Neural crest cell (in vitro differentiated cells): ENCODE measurements at regions not wholly inside any gene's neighbourhood (a gene's known extent, or its start where the extent isn't known, plus 50 kb on each side); places are given as distances from the start of the nearest gene placed in this dataset.
A peak's percentile ranks its signal among the peaks of the same experiment; 100 is the strongest.

ENCODE experiments used
- DNase-seq: peaks from one replicate; pipeline ENCODE4 v3.0.0; 2021; ENCODE audit warnings: low read depth, mixed read lengths, low spot score
- H3K27ac Mint-ChIP-seq: one replicate; pipeline ENCODE4 v1.8.0; 2021; ENCODE audit warnings: mild to moderate bottlenecking, mixed read lengths; ENCODE audit not compliant: unreplicated experiment
- H3K27me3 Mint-ChIP-seq: 2 replicates; pipeline ENCODE4 v1.8.0; 2021; ENCODE audit warnings: low read depth, mild to moderate bottlenecking, mixed read lengths
- H3K36me3 Mint-ChIP-seq: 2 replicates; pipeline ENCODE4 v1.8.0; 2021; ENCODE audit warnings: low read depth, mild to moderate bottlenecking, mixed read lengths
- H3K4me1 Mint-ChIP-seq: 2 replicates; pipeline ENCODE4 v1.8.0; 2021; ENCODE audit warnings: mixed read lengths
- H3K4me3 Mint-ChIP-seq: one replicate; pipeline ENCODE4 v1.8.0; 2021; ENCODE audit warnings: mild to moderate bottlenecking, mixed read lengths
- H3K9me3 Mint-ChIP-seq: 2 replicates; pipeline ENCODE4 v1.8.0; 2021; ENCODE audit warnings: mixed read lengths
- CTCF ChIP-seq: fragments of 200-600 bp; sonication (generic); conservative IDR thresholded peaks from 2 replicates; pipeline ENCODE4 v1.5.0; 2021; ENCODE audit warnings: antibody characterized with exemption, mild to moderate bottlenecking

DNA sequence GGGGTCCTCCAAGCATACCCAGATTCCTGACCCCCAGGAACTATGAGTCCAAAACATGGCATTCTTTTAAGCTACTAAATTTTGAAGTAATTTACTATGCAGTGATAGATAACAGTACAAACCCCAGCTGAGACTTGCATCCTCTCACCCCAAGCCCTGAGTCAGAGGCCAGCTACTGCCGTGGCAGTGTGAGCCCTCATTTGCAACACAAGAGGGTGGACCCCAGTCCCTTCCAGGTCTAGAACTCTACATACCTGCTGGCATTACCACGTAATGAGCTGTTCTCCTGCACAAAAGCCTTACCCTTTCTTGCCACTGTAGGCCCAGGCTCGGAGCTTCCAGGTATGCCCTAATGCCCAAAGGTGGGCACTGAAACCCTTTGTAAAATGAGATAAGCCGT lies 108.6 kb upstream of the ERCC6L2 start:
- Mint-ChIP-seq H3K4me3 (no peak overlapping the region), H3K27me3 (peaks cover 29% of the 10 kb centered on the region), H3K36me3 (no peaks in the 10 kb centered on the region), H3K4me1 (peaks cover 32% of the 10 kb centered on the region), H3K9me3 (no peaks in the 10 kb centered on the region), H3K27ac (no peak overlapping the region)
- TF ChIP-seq CTCF = no peak
- no peak for DNase-seq

- peaks cover 7% of the 10 kb centered on the region for H3K27me3 Mint-ChIP-seq
- peaks cover 11% of the 10 kb centered on the region for H3K4me1 Mint-ChIP-seq
- DNase-seq = no peak
- H3K36me3 Mint-ChIP-seq = no peaks in the 10 kb centered on the region
- H3K4me3 Mint-ChIP-seq = no peak overlapping the region
- TF ChIP-seq CTCF = no peak
- peak overlapping the region; percentile 89 for H3K27ac Mint-ChIP-seq
- no peaks in the 10 kb centered on the region for H3K9me3 Mint-ChIP-seq
Observed at GRCh38 chr9:95764533-95765319, 110.8 kb upstream of the ERCC6L2 start.

DNA sequence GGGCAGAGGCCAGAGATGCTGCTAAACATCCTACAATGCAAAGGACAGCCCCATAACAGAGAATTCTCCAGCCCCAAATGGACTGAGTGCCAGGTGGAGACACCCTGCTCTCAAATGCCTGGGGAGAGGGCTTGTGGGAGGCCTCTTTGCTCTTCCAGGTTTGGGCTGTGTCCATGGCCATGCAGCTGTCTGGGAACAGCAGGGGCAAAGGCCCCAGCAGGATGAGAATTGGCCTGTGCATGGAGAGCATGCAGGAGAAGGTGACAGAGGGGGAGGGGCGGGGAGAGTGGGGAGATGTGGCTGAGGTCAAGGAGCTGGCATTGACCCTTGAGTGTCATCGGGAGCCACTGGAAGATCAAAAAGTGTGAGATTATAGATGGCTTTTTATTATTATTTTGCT lies 111.5 kb upstream of the ERCC6L2 start:
- Mint-ChIP-seq H3K27me3 (peaks cover 6% of the 10 kb centered on the region), H3K4me1 (peaks cover 11% of the 10 kb centered on the region), H3K36me3 (no peaks in the 10 kb centered on the region), H3K4me3 (no peak overlapping the region), H3K27ac (no peak overlapping the region), H3K9me3 (no peaks in the 10 kb centered on the region)
- DNase-seq = no peak
- no peak for TF ChIP-seq CTCF

GRCh38 chr9:95763006-95763405 lies 112.5 kb upstream of the ERCC6L2 start:
- no peak for TF ChIP-seq CTCF
- Mint-ChIP-seq H3K4me3 (no peak overlapping the region), H3K36me3 (no peaks in the 10 kb centered on the region), H3K27ac (no peak overlapping the region), H3K9me3 (no peaks in the 10 kb centered on the region), H3K27me3 (peaks cover 3% of the 10 kb centered on the region), H3K4me1 (peaks cover 11% of the 10 kb centered on the region)
- DNase-seq = no peak

DNA sequence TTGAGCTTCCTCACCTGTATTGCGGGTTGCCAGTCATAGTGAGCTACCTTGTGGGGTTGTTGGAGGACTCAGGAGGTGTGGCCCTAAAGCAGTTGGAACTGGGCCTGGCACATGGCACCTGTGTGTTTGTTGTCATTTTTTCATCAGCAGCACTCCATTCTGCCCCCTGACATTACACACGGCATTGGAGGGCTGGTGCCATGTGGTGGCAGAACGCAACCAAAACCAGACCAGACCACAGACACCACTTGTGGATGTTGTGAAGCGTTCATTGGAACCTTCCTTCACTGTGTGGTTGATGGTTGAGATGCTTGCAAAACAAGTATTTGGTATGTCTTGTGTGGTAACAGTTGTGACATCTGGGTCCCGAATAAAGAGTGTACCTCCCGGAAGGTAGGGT lies 113.2 kb upstream of the ERCC6L2 start:
- Mint-ChIP-seq H3K9me3 (no peaks in the 10 kb centered on the region), H3K27ac (no peak overlapping the region), H3K4me3 (no peak overlapping the region), H3K27me3 (peaks cover 6% of the 10 kb centered on the region), H3K36me3 (no peaks in the 10 kb centered on the region), H3K4me1 (peaks cover 14% of the 10 kb centered on the region)
- no peak for TF ChIP-seq CTCF
- DNase-seq = no peak
